ENCODE measurements at regions not wholly inside any gene's neighbourhood (a gene's known extent, or its start where the extent isn't known, plus 50 kb on each side); places are given as distances from the start of the nearest gene placed in this dataset.

- H3K4me3 ChIP-seq (replicated peaks; ENCODE audit: low read depth, low read length) = no peak overlapping the region
- TF ChIP-seq, protein P1, sequence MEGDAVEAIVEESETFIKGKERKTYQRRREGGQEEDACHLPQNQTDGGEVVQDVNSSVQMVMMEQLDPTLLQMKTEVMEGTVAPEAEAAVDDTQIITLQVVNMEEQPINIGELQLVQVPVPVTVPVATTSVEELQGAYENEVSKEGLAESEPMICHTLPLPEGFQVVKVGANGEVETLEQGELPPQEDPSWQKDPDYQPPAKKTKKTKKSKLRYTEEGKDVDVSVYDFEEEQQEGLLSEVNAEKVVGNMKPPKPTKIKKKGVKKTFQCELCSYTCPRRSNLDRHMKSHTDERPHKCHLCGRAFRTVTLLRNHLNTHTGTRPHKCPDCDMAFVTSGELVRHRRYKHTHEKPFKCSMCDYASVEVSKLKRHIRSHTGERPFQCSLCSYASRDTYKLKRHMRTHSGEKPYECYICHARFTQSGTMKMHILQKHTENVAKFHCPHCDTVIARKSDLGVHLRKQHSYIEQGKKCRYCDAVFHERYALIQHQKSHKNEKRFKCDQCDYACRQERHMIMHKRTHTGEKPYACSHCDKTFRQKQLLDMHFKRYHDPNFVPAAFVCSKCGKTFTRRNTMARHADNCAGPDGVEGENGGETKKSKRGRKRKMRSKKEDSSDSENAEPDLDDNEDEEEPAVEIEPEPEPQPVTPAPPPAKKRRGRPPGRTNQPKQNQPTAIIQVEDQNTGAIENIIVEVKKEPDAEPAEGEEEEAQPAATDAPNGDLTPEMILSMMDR (IDR thresholded peaks at IDR 0.05; ENCODE audit: low read length, missing control alignments) = no peak
- no peak for DNase-seq (ENCODE audit: low read depth)
These were observed 122.4 kb downstream of the BASP1 start for GRCh38 chr5:17339841-17340240.

- no peak overlapping the region for H3K4me3 ChIP-seq (replicated peaks; ENCODE audit: low read depth, low read length)
- no peak for DNase-seq (ENCODE audit: low read depth)
- TF ChIP-seq, protein P1 (IDR thresholded peaks at IDR 0.05; ENCODE audit: low read length, missing control alignments) = no peak
These were observed 122.9 kb downstream of the BASP1 start for GRCh38 chr5:17340379-17340778.

DNA sequence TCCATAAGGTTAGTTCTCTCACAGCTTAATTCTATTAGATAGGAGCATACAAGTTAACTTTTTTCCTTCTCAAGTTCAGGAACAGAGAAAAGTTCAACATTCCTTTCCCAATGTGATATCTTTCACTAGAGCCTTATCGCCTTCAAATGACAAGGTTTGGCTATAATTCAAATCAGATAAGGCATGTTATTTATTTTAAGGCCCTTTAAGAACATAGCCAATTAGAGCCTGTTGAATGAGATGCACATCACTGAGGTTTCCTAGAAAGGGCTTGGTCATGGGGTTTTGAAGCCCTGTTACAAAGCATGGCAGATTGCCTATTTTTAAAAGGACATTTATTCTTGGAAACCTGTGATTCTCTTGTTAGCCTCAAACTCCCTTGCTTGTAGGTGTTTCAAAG lies 123.4 kb downstream of the BASP1 start:
- DNase-seq (ENCODE audit: low read depth) = peak; percentile 51
- TF ChIP-seq, protein P1 (IDR thresholded peaks at IDR 0.05; ENCODE audit: low read length, missing control alignments) = no peak
- H3K4me3 ChIP-seq (replicated peaks; ENCODE audit: low read depth, low read length) = no peak overlapping the region

DNA sequence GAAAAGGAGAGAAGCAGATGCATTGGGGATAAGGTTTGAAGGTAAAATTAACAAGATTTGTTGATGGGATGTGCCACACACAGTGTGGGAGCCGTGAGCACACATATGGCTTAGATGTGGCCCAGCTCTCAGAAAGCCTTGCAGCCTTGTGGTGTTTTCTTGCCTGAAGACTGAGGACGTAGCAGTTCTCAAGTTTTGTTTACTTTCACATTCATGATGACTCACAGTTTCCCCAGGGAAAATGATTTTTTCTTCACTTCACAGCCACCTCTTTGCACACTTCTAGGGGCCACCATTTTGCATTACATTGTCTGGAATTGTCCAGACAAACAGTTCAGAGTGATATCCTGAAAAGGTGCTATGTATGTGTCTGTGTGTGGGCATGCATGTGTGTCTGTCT lies 126.2 kb downstream of the BASP1 start:
- TF ChIP-seq, protein P1 (IDR thresholded peaks at IDR 0.05; ENCODE audit: low read length, missing control alignments) = no peak
- DNase-seq (ENCODE audit: low read depth) = peak; percentile 86
- no peak overlapping the region for H3K4me3 ChIP-seq (replicated peaks; ENCODE audit: low read depth, low read length)

DNA sequence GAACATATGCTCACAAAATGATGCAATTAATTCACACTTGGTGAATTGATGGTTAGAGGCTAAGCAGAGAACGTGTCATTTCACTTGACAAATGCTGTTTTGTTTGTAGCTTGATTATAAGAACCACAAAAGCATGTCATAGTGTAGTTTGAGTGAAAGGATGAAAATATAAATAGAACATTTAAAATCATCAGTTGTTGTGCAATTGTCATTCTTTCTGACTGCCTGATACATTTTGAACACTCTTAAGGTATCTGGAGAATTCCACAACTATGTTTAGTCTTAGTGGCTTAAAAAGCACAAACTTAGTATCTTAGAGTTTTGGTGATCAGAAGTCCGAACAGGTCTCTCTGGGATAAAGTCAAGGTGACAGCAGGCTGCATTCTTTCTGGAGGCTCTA lies 129.4 kb downstream of the BASP1 start:
- no peak overlapping the region for H3K4me3 ChIP-seq (replicated peaks; ENCODE audit: low read depth, low read length)
- TF ChIP-seq, protein P1 (IDR thresholded peaks at IDR 0.05; ENCODE audit: low read length, missing control alignments) = no peak
- peak; percentile 5 for DNase-seq (ENCODE audit: low read depth)

GRCh38 chr5:17352223-17352622 lies 134.8 kb downstream of the BASP1 start:
- no peak overlapping the region for H3K4me3 ChIP-seq (replicated peaks; ENCODE audit: low read depth, low read length)
- DNase-seq (ENCODE audit: low read depth) = no peak
- TF ChIP-seq, protein P1 (IDR thresholded peaks at IDR 0.05; ENCODE audit: low read length, missing control alignments) = no peak

DNA sequence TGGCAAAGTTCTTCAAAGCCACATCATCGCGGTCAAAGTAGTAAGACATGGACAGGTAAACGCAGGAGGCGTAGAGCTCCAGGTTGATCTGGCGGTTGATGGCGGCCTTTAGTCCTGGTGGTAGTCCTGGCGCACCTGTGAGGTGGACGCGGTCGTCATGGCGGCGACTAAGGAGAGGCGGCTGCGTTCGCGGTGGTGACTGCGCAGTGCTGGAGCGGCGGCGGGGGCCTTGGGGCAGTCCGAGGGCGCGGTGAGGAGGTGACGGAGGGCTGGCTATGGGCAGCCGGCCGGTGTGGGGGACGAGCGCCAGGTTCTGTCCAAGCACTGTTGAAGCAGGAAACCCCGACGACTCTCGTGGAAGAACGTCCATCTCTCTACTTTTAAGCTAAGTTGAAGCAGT lies 136.8 kb downstream of the BASP1 start:
- H3K4me3 ChIP-seq (replicated peaks; ENCODE audit: low read depth, low read length) = no peak overlapping the region
- no peak for DNase-seq (ENCODE audit: low read depth)
- TF ChIP-seq, protein P1 (IDR thresholded peaks at IDR 0.05; ENCODE audit: low read length, missing control alignments) = no peak

All from fibroblast of pulmonary artery (primary cell).